Kasumi-1 (cell line): ENCODE measurements at regions not wholly inside any gene's neighbourhood (a gene's known extent, or its start where the extent isn't known, plus 50 kb on each side); places are given as distances from the start of the nearest gene placed in this dataset.
"Not testable (repeated sequence)": the region's sequence is repeated elsewhere in the genome, so short reads cannot be mapped to it uniquely, and the experiment has no call there.

Experiments used
- DNase-seq, 2 experiments: peaks; one replicate each; lab custom pipeline; 2025; lab: John Stamatoyannopoulos, UW

DNA sequence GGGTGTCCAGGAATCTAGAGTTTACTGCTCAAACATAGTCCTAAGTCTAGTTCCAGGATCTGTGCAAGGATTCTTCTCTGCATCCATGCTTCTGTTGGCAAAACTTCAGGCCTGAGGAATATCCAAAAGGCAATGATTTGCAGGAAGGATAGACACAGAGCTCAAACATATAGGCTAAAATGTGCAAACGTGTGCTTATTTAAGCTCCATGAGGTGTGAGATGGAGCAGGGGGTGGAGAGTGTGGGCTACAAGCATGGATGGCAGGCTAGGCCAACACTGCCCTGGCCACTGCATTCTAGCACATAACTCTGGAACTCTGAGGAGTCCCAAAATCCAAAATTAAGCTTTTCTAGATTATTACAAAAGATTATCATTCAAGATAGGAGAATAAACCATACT is 301.1 kb downstream of the PAX3 start:
- DNase-seq, result no peak

DNA sequence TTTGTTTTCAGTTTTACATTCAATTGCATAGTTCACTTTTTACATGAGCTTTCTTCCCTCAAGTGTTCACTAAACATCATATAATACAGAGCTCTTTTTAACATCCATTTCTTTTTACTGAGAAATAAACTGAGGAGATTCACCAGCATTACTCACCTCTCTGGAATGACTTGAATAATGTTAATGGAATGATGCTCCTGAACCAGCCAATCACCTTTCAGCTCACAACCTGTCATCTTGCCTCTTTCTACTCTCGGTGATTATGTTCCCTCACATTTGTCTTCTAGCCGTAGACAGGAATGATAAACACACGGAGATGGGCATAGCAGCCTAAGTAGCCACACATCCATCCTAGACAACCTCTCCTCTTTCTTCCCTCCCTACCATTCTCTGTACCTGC is 301.7 kb downstream of the PAX3 start:
- no peak for DNase-seq

DNA sequence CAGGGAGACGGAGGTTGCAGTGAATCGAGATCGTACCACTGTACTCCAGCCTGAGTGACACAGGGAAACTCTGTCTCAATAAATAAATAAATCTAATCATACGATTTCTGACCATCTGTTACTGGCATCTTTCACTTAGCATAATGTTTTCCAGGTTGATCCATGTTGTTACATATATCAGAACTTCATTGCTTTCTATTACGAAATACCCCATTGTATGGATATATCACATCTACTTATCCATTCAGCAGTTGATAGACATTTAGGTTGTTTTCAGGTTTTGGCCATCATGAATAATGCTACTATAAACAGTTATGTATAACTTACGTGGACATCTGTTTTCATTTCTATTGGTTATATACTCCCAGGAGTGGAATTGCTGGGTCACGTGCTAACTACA is 303.9 kb downstream of the PAX3 start:
- no peak for DNase-seq

DNA sequence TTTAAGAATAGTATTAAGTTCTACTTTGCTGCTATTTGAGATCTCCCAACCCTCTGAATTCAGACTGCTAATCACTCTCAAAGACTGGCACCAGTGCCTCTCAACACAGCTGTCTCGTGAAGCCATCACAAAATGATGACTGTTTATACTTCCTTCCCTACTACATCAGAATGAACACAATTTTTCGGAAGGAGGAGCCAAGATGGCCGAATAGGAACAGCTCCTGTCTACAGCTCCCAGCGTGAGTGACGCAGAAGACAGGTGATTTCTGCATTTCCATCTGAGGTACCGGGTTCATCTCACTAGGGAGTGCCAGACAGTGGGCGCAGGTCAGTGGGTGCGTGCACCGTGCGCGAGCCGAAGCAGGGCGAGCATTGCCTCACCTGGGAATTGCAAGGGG is 314.4 kb downstream of the PAX3 start:
- DNase-seq, result not testable (repeated sequence)

DNA sequence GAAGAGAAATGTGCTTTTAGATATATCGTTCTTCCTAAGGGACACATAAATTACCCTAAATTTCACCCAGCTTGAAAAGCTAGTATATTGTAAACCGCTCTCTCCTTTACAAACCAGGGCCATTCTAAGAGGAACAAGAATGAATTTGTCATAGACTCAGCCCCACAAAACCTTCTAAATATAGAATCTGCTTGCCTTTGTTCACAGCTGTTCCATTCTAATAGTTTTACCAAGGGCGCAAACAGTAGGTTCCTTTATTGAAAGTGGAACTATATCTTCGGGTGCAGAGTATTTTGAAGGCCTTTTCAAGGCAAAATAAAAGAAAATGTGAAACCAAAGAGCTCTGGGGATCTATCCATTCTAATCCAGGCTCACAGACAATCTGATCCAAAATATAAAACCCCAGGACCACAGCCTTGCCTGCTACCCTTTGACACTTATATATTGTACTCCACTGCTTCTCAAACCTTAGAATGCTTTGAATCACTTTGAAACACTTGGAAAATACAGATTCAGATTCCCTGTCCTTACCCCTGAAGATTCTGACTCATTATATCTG is 316.8 kb downstream of the PAX3 start:
- no peak for DNase-seq

DNA sequence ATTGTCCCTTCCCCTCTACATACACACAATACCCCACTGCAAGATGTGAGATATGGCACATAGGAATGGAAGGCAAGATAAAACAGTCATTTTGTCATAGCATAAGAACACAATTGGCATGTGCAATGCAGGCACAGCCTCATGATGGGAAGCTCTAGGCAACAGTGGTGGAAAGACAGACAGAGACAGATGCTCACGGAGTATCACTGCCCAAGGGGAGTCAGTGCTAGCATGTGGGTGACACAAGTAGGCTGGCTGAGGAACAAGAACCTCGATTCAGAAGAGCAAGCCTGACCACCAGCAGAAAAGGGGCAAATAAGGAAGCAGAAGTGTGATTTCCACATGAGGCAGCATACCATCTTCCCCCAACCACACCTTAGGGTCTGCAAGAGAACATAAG is 323.6 kb downstream of the PAX3 start:
- DNase-seq, result no peak

DNA sequence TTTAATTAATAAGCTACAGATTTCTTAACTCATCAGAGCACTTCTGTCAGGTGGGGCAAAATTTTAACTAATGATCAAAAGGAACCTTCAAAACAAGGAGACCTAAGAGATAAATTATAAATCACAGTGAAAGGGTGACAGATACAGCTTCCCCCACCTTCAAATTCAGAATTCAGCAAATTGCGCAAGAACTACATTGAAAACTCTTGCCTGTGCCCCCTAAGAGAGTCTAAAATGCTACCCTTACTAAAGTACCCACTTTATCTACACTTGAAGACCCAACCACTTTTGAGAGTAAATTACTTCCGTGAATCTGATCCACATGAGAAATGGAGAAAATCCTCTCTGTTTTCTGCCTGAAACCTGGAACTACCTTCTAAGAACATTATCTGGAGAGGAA is 324.9 kb downstream of the PAX3 start:
- DNase-seq, result no peak

DNA sequence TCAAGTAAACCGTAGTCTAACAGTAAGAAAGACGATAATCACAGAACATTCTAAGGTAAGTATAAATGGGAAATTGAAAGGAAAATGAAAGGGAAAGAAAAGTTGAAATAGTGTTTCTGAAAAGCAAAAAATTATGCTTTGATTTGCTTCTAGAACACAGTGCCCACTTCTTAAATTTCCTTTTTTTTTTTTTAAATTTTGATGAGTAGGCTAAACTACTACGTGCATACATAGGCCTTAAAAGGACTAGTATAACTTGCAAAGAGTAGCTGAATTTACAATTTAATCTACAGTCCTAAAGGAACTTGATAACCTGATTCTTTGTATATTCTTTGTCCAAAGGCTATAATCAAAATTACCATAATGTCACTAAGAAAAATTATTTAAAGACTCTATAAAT is 325.3 kb downstream of the PAX3 start:
- no peak for DNase-seq

DNA sequence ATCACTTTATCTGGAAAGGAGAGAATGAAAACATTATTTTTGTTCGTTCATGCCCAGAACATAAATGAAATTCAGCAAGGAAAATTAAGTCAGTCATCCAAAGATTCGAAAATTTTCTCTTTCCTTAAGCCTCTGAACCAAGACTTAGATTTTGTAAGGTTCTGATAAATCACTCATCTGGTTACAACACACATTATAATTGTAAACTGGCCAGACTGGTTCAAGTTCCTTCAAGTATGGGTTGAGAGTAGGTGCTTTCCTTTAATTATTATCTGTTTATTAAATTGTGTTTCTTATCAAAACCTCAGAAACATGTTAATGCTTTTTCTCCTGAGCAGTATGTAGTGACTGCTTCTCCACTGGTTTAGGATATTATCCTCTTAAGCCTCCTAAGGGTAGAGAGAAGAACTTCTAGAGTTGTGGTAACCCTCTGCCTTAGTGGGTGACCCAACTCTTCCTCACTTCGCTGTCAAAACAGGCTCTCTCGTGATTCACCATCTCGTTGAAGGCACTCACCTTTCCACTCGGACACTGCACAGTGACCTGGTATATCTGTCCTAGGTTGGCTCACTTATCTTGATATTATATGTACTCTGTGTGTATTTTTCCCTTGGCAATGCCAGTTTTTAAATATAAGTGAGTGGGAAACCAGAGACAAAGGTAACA is 325.9 kb downstream of the PAX3 start:
- DNase-seq, result no peak

DNA sequence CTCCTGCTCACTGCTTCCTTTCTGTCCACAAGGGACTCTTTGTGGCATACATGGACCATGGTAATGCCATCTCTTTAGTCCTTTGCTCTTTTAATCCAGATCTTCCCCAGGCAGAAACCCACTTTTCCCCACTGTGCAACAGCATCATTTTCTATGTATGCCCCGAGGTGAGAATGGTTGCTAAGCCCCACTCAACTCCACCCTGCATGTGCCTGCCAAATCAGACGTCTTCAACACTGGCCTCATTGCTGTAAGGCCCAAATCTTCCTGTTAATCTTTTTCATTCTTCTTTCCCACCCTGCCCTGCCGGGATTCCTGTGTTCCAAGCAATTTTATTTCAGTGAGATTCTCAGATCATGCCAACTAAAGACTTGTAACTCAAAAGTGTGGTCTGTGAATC is 328.4 kb downstream of the PAX3 start:
- no peak for DNase-seq

DNA sequence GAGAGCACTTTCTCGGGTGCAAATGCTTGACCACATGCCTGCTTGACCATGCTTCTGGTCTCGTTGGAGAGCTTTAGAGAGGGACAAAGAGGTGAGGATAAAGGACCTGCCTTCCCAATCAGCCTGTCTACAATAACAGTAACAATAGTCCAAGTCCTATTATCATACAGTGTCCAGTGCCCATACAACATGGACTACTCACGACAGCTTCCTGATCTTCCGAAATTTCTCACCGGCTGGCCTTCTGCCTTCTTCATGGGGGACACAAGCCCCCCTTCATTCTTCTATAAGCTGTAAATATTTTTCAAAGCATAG is 329.0 kb downstream of the PAX3 start:
- DNase-seq, result no peak

DNA sequence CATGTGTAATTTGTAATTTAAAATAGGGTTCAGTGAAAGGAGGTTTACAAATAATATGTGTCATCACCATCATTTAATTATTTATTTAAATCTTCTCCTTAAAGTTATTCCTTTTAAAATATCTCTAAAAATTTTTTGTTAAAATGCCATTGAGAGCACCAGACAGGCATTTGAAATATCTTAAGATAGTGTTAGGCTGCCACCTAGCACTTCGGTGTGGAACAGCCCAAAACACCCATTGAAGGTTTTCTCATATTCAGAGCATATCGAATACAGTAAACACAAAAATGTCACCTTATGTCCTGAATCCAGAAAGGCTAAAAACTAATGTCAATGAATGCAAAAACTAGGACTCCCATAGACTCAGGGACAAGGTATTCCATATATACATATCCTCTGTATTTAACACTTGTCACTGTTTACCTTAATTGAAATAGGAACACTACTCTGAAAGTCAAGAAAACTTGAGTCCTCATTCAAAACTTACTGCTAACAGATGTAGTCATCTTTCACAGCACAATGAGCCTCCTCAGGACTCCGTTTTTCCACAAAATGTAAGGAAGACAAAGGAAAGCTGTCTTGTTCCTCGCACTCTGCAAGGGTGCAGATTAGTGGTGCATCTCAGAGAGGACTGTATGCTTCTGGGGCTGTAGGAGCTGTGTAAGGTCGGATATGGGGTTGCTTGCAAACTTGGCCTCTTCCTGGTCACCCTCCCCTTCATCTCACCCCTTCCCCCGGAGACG is 329.5 kb downstream of the PAX3 start:
- peak; percentile 27 to 33 for DNase-seq

DNA sequence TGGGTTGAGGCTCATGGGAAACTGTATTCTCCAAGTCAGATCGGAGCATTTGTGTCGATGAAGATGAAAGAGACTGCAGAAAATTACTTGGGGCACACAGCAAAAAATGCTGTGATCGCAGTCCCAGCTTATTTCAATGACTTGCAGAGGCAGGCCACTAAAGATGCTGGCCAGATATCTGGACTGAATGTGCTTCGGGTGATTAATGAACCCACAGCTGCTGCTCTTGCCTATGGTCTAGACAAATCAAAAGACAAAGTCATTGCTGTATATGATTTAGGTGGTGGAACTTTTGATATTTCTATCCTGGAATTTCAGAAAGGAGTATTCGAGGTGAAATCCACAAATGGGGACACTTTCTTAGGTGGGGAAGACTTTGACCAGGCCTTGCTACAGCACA is 336.6 kb downstream of the PAX3 start:
- DNase-seq, result no peak

DNA sequence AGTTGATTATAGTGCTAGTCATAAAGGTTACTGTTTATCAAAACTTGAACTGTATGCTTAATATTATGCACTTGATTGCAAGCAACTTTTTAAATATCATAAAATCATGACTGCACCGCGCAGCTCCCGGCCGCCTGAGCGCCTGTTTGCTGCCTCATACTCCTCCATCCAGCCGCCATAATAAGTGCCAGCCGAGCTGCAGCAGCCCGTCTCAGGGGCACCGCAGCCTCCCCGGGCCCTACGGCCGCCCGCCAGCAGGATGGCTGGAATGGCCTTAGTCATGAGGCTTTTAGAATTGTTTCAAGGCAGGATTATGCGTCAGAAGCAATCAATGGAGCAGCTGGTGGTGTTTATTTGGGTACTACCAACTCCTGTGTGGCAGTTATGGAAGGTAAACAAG is 337.2 kb downstream of the PAX3 start:
- DNase-seq, result no peak

DNA sequence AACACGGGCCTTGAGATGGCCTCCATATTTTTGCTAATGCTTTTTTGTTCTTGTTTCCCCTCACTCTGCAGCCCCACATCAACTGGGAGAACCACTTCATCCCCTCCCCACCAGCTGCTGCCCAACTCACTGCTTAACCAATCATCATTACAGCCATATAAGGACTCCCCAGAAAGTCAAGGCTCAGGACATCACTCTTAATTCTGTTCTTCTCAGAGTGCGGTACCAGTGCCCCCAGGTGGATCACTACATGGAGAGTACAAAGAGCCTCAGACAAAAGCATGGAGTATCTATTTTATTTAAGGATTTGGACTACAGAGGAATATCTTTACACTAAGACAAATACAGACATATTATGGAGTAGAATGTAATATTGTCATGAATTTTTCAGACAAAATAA is 340.6 kb downstream of the PAX3 start:
- DNase-seq, result no peak

DNA sequence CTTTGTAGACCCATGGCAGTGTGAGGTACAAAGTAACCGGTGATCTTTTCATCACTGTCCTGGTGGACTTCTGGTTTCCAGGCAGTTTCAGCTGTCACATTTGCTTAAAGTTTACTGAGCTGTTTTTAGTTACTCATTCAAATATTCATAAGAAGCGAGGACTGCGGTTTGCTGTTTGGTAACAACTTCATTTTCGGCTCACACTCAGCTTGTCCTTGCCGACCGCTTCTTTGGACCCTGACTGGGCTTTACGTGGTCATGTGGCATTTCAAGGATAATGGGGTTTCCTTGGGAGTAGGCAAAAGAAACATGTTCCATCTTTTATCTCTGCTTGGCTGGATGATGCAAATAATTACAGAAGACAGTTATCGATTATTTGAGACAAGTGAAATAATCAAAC is 350.7 kb downstream of the PAX3 start:
- no peak for DNase-seq

DNA sequence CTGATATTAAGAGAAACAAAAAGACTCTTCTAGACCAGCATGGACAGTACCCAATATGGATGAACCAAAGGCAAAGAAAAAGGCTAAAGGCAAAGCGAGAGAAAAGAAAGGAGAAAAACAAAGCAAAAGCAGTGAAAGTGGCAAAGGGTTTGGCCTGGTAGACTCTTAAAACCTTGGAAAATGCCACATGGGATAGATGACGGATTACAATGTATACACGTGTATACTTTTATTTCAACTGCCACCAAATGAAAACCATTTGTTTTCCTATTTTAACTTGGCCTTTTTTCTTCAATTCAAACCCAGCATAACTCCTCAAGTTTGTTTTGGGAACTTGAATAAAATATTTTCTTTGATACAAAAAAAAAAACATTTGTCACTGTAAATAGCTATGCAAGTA is 354.3 kb downstream of the PAX3 start:
- not testable (repeated sequence) for DNase-seq

DNA sequence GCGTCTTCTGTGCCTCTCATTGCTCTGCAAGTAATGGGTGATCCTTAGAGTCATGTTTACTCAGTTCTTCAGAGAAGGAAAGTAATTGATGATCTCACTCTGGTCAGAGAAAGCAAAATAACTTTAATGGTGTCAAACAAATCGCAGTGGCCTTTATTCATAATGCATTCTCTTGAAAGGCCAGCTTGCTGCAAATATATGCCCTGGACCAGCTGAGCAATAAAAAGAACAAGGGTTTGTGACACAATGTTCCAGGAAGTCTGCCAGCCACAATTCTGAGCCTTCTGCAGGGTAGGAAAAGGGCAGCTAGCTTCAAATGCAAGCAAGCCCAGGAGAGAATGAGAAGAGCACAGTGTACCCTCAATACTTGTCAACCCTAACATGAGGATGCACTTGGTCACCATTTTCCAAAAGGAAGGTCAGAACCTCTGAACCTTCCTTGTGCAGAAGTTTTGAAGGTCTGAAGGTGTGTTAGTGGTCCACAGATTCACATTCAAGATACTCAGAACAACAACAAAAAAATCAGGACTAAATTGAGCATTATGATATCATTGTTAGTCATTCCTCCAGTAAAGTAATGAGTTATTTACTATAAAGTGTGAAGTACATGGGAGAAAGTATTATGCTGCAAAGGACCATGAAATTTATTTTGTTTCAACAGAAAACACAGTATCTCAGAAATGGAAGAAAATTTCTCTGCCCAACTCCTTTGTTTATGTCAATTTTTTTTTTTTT is 355.6 kb downstream of the PAX3 start:
- DNase-seq, result no peak

DNA sequence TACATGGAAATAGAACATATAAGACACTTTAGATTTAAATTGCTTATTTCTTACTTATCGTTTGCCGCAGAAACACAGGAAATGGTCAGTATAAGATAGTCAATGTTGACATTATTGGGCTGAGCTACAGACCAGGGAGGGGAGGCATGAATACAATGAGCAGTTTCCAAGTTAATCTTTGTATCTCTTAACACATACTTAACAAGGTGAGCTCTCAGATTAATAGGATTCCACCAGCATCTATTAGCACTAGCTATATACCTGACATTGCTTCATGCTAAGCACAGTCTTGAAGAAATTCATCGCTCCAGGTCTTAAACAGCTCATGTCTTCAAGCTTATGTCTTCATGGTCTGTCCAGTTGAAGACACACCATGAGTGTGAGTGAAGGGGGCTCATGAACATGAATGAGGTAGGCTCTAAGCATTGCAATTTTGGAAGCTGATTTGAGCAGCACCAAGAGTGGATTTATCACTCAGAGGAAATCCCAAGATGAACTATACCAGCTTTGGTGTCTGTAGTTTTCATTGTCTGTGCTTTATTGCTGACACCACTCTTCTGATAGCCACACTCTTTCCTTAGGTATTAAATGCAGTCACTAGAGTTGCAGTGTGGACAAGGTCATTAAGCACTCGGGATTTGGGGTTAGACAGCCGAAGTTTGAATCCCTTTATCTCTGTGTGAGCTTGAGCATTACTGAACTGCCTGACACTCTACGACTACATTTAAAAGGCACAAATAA is 359.3 kb upstream of the EPHA4 start:
- no peak for DNase-seq

DNA sequence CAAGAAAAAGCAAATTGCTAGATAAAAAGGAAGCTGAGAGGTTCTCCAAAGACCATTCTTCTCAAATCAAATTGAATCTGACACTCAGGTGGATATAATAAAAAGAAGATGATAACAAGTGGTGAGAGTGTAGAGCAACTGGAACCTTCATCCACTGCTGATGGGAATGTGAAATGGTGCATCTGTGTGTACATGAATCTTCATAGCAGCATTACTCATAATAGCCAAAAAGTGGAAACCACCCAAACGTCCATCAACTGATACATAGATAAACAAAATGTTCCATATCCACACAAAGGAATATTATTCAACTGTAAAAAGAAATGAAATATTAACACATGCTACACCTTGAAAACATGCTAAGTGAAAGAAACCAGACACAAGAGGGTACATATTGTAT is 357.2 kb upstream of the EPHA4 start:
- DNase-seq, result no peak

DNA sequence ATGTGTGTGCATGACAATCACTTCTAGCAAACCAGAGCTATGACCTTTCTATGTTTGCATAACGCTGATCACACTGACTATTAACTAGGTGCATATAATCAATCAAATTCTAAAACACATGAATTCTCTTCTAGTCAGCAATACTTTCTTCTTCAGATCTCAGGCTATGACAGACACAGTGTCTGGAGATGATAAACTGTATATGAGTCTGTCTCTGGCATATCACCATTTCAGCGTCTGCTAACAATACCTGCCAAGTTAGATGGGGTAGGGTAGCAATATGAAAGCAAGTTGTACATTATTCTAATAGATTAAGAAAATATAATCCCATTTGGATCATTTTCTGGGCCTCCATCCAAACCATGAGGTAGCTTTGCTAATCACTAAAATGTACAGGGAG is 354.2 kb upstream of the EPHA4 start:
- DNase-seq, result no peak

DNA sequence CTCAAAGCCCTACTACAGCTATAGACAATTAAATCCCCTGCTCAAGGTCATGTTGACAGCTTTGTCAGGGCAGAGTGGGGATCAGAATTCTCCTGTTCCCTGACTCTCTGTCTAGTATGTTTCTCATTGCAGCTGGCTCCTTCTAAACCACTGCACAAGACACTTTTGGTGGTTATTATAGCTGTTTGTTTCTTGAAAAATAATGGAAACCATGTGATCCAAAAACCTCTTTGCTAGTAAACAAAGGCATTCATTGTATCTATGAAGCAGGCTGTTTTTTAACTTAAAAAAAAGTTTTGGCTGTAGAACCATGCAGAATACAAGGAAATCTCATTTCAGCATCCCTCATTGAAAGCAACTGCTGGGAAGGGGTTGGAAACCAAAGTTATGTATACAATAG is 352.5 kb upstream of the EPHA4 start:
- no peak for DNase-seq

DNA sequence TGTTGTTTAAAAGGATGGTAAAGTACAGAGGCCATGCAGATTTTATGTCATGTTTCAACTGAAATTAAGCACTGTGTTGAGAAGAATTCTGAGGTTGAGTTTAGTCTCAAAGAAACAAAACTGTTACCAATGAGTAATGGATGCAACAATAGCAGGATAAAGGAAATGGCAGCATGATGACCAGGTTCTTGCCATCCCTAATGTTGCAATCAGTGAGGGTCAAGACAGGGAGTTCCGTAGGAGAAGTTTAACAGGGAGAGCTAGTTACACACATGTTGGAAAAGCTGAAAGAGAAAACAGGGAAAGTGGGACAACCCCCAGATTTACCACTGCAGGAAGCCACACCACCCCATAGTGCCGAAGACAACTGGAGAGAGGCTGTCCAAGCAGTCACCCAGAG is 343.8 kb upstream of the EPHA4 start:
- no peak for DNase-seq
